Middle frontal gyrus (tissue), 1 donor: ENCODE measurements at regions not wholly inside any gene's neighbourhood (a gene's known extent, or its start where the extent isn't known, plus 50 kb on each side); places are given as distances from the start of the nearest gene placed in this dataset.
"Not testable (repeated sequence)": the region's sequence is repeated elsewhere in the genome, so short reads cannot be mapped to it uniquely, and the experiment has no call there.

Experiments
- DNase-seq: peaks from one replicate; pipeline ENCODE4 v3.0.0-alpha.2; 2015; ENCODE audit warnings: low spot score; ENCODE audit errors: extremely low spot score

DNA sequence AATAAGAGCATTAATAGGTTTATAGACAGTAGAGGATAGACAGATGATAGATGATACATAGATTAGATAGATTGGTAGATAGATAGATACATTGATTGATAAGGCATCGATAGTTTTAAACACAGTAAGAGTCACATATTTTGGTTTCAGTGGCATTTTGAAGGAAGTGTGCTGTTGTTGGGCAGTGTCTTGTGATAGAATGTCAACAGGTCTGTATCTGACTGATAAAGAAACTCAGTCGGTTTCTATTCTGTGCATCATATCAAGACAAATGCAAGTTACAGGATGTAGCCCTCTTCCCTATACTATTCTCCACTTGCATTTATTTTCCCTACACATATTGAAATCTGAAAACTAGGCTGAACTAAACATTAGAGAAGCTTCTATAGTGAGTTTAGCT is 1229.0 kb upstream of the ZEB2 start:
- DNase-seq = no peak

GRCh38 chr2:145747715-145748114 is 1227.8 kb upstream of the ZEB2 start:
- DNase-seq = no peak

DNA sequence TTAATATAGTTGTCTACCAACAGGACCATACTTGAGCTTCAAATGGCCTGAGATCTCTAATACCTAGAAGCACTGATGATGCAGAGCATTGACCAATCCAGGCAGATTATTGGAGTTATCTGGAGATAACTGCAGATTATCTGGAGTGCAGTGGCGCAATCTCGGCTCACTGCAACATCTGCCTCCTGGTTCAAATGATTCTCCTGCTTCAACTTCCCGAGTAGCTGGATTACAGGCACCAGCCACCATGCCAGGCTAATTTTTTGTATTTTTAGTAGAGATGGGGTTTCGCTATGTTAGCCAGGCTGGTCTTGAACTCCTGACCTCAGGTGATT is 1225.4 kb upstream of the ZEB2 start:
- DNase-seq = not testable (repeated sequence)

DNA sequence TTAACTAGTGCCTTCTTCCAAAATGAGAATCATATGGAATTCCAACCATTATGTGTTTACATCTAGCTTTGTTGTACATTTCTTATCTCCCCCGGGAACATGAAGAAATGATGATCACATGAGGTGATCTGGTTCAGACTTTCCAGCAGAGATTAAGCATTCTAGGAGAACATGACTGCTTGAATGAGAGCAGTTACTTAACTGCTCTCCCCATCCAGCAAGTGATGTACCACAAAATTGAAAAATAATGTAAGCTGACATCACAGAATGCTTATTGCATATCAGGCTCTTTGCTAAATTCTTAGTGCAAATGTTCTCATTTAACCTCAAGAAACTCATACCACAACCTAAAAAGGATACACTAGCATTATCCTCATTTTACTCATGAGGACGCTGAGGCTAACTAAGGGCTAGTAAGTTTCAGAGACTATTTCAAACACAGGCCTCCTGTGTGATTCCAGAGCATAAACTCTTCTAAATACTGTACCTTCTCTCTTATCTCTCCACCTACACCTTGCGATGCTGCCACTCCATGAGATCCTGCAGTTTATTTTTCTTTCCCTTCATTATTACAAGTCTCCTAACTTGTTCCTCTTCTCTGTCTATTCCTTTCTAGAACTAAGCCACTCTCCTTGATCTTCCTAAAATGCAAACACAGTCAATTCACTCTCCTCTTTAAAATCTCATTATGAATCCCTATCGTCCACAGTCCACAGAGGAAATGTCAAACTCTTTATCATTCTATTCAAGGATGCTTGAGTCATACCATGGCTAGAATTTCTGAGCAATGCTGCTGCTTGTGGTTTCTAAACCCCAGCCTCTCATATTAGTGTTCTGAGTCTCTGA is 1224.8 kb upstream of the ZEB2 start:
- DNase-seq = no peak

GRCh38 chr2:145743011-145743410 is 1223.1 kb upstream of the ZEB2 start:
- no peak for DNase-seq

DNA sequence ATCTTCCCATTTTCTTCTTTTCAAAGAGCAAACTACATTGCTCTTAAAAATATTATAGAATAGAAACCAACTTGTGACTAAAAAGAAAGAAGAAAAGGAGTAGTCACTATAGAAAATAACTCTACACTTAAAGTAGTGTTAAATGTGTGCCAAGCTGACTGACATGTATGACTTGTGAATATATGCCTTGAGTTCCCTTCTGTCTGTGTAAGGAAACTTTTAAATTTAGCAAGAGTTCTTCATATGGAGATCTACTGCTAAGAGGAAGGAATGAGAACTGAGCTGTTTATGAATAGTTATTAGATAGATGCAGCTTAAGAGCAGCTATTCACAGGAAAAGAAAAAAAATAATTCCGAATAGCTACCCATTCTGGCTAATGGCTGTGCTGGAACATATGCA is 1221.7 kb upstream of the ZEB2 start:
- DNase-seq = no peak

GRCh38 chr2:145741181-145741580 is 1221.3 kb upstream of the ZEB2 start:
- no peak for DNase-seq

- DNase-seq = no peak
Observed at GRCh38 chr2:145740302-145740701, 1220.4 kb upstream of the ZEB2 start.

DNA sequence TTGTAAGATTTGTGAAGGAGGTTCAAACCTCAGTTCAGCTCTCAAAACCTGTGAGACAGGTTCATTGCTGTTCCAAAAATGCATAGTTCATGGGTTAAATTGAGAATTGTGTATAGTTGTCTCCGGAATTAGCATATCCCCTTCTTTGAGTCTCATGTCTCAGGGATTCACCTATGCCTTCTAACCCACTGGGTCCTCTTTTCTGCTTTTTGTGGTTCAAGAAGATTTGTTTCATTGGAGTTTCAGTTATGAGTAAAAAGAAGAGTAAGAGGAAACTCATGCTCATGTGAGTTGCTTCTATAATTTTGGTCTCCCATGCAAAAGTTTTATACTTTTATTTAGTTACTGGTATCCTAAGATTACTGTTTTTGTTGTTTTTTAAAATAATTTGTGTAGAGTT is 1219.8 kb upstream of the ZEB2 start:
- no peak for DNase-seq

GRCh38 chr2:145736871-145737270 is 1217.0 kb upstream of the ZEB2 start:
- DNase-seq = no peak

- DNase-seq = no peak
Observed at GRCh38 chr2:145731467-145731866, 1211.5 kb upstream of the ZEB2 start.

- no peak for DNase-seq
Observed at GRCh38 chr2:145729993-145730770, 1210.3 kb upstream of the ZEB2 start.

DNA sequence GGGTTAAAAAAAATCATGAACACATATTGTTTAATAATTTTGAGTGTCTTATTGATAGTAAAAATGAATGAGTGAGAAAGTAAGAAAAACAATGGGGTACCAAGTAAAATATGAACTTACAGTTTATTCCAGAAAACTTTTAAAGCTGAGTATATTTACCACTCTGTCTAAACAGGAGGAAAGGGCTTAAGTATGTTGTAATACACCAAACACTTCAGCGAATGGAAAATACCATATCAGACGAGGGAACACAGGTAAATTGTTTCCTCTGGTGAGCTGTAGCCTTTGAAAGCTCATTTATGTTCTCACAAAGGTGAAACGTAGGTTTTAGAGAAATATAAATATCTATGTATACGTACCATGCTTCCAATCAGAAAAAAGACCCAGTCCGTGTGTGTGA is 1209.6 kb upstream of the ZEB2 start:
- no peak for DNase-seq

DNA sequence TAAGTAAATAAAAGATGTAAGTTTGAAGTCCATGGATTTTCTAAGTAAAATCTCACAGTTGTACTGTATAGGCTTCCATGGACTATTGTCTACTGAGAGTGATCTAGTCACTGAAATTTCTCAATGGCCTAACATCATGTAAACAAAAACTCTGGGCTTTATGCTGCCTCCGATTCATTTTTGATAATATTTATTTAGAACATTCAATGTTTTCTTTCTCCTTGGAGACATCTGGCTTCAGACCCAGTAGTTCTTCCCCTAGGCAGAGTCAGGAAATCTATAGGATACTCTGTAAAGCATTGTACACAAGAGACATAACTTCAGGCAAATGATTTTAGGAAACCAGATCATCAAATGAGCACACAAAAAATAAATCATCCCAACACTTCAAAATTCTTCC is 1208.6 kb upstream of the ZEB2 start:
- DNase-seq = no peak

- no peak for DNase-seq
Observed at GRCh38 chr2:145725876-145726275, 1206.0 kb upstream of the ZEB2 start.

DNA sequence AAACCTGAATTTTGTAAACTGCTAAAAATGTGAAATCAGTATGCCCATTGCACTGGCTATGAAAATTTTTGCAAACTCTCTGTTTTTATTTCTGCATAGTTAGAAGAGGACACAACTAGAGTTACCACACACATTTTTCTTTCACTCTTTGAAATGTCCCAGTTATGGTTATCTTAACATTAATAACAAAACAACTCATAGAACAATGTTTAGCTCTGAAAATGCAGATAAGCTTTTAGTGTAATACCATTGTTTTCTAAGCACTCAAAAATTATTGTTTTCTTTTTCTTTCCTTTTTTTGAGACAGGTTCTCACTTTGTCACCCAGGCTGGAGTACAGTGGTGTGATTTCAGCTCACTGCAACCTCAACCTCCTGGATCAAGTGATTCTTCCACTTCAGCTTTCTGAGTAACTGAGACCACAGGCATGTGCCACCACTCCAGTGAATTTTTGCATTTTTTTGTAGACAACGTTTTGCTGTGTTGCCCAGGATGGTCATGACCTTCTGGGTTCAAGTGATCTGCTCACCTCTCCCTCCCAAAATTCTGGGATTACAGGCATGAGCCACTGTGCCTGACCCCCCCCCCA is 1204.5 kb upstream of the ZEB2 start:
- no peak for DNase-seq

- DNase-seq = no peak
Observed at GRCh38 chr2:145723872-145724271, 1204.0 kb upstream of the ZEB2 start.

DNA sequence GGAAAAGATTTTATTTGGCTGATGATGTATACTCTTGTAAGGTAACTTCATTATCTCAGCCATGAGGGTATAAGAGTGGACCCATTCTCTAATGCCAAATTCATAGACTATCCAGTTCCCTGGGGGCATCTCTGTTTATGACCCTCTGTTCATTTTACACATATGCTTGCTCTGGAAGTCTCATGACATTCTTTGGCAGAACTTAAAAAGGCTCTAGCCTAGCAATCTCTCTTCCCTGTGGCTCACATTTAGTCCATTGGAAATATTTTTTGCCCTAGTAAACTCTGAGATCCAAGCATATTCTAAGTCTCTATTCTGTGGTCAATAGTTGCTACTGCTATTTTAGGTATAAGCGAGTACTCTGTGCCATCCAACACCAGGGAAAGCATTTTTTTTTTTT is 1201.8 kb upstream of the ZEB2 start:
- no peak for DNase-seq

- DNase-seq = no peak
Observed at GRCh38 chr2:145715601-145716000, 1195.7 kb upstream of the ZEB2 start.

- DNase-seq = no peak
Observed at GRCh38 chr2:145710303-145710702, 1190.4 kb upstream of the ZEB2 start.

DNA sequence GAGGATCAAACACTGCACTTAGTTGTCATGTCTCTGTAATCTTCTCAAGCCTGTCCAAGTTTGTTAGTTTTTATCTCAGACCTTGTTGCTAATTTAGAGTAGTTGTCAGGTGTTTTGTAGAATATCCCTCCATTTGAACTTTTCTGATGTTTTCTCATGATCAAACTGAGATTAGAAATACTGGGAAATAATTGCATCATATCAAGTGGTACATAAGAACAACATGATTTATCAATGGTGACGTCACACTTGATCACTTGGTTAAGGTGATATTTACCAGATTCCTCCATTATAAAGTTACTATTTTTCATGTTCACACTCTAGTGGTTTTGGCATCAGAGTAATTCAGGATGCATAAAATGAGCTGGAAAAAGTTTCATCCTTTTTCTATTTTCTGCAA is 1182.4 kb upstream of the ZEB2 start:
- no peak for DNase-seq

GRCh38 chr2:145692971-145693478 is 1173.1 kb upstream of the ZEB2 start:
- no peak for DNase-seq
